ENCODE measurements at regions not wholly inside any gene's neighbourhood (a gene's known extent, or its start where the extent isn't known, plus 50 kb on each side); places are given as distances from the start of the nearest gene placed in this dataset.

GRCh38 chr2:176392249-176392648 is 123.0 kb downstream of the MTX2 start:
- DNase-seq (ENCODE audit: low spot score), result no peak
- Histone ChIP-seq H3K9me3 (ENCODE audit: low read depth) (no peaks in the 10 kb centered on the region), H3K79me2 (no peaks in the 10 kb centered on the region), H3K27me3 (no peaks in the 10 kb centered on the region), H3K9me2 (replicated peaks; ENCODE audit: insufficient read depth) (no peaks in the 10 kb centered on the region), H3K4me3 (no peak overlapping the region), H4K20me1 (ENCODE audit: insufficient read depth, poor library complexity, severe bottlenecking) (no peaks in the 10 kb centered on the region), H2AFZ (no peak overlapping the region), H3K4me1 (ENCODE audit: insufficient read depth) (no peaks in the 10 kb centered on the region), H3K27ac (no peak overlapping the region), H3K36me3 (replicated peaks; ENCODE audit: insufficient read depth, low read depth) (no peaks in the 10 kb centered on the region), H3K4me2 (no peak overlapping the region)
- TF ChIP-seq, protein P1, sequence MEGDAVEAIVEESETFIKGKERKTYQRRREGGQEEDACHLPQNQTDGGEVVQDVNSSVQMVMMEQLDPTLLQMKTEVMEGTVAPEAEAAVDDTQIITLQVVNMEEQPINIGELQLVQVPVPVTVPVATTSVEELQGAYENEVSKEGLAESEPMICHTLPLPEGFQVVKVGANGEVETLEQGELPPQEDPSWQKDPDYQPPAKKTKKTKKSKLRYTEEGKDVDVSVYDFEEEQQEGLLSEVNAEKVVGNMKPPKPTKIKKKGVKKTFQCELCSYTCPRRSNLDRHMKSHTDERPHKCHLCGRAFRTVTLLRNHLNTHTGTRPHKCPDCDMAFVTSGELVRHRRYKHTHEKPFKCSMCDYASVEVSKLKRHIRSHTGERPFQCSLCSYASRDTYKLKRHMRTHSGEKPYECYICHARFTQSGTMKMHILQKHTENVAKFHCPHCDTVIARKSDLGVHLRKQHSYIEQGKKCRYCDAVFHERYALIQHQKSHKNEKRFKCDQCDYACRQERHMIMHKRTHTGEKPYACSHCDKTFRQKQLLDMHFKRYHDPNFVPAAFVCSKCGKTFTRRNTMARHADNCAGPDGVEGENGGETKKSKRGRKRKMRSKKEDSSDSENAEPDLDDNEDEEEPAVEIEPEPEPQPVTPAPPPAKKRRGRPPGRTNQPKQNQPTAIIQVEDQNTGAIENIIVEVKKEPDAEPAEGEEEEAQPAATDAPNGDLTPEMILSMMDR (IDR thresholded peaks at IDR 0.05; ENCODE audit: poor library complexity), result no peak
- no peak for TF ChIP-seq EZH2 (IDR thresholded peaks at IDR 0.05; ENCODE audit: borderline replicate concordance)
- TF ChIP-seq EZH2phosphoT487 (IDR thresholded peaks at IDR 0.05; ENCODE audit: low read depth, severe bottlenecking, unreplicated experiment), result no peak
- WGBS (ENCODE audit: low lambda C conversion rate, missing lambda C conversion rate), result 73% methylated on average over 6 of the region's 6 CpGs

DNA sequence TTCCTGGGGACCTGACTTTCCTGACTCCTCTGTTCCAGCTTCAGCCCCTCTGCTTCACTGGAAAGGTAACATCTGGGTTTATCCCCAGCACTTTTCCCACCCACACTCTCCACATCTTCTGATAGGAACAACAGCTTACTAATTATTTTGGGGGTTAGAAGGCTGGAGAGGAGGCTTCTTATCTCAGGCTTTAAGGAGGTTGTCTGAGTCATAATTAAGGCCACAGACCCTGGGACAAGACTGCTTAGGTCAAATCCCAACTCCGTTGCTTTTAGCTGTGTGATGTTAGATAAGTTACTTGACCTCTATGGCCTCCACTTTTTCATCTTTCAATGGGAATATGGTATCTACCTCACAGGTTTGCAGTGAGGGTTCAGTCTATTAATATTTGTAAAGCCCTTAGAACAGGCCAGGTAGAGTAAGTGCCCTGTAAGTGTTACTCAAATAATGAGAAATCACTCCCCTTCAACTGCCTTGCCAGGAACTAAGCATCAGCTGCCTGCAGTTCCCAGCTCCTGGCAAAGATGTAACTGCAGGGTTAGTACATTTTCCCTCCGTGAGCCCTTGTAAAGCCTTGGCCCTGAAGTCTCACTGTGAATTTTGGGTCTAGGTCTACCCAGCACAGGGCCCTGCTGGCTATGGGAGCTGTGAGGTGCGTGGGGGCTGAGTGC is 123.6 kb downstream of the MTX2 start:
- Histone ChIP-seq H3K9me2 (replicated peaks; ENCODE audit: insufficient read depth) (no peaks in the 10 kb centered on the region), H3K9me3 (ENCODE audit: low read depth) (no peaks in the 10 kb centered on the region), H3K4me3 (no peak overlapping the region), H3K4me2 (no peak overlapping the region), H2AFZ (no peak overlapping the region), H3K27me3 (no peaks in the 10 kb centered on the region), H3K36me3 (replicated peaks; ENCODE audit: insufficient read depth, low read depth) (no peaks in the 10 kb centered on the region), H3K27ac (no peak overlapping the region), H4K20me1 (ENCODE audit: insufficient read depth, poor library complexity, severe bottlenecking) (no peaks in the 10 kb centered on the region), H3K79me2 (no peaks in the 10 kb centered on the region), H3K4me1 (ENCODE audit: insufficient read depth) (no peaks in the 10 kb centered on the region)
- DNase-seq (ENCODE audit: low spot score), result no peak
- 83% methylated on average over 3 of the region's 3 CpGs for WGBS (ENCODE audit: low lambda C conversion rate, missing lambda C conversion rate)
- TF ChIP-seq EZH2phosphoT487 (IDR thresholded peaks at IDR 0.05; ENCODE audit: low read depth, severe bottlenecking, unreplicated experiment), result no peak
- TF ChIP-seq, protein P1 (IDR thresholded peaks at IDR 0.05; ENCODE audit: poor library complexity), result no peak

- no peak for TF ChIP-seq EZH2phosphoT487 (IDR thresholded peaks at IDR 0.05; ENCODE audit: low read depth, severe bottlenecking, unreplicated experiment)
- TF ChIP-seq, protein P1 (IDR thresholded peaks at IDR 0.05; ENCODE audit: poor library complexity), result no peak
- no peak for TF ChIP-seq EZH2 (IDR thresholded peaks at IDR 0.05; ENCODE audit: borderline replicate concordance)
- DNase-seq (ENCODE audit: low spot score), result peak; percentile 2
- WGBS (ENCODE audit: low lambda C conversion rate, missing lambda C conversion rate), result 74% methylated on average over 3 of the region's 3 CpGs
- Histone ChIP-seq H4K20me1 (ENCODE audit: insufficient read depth, poor library complexity, severe bottlenecking) (no peaks in the 10 kb centered on the region), H3K4me1 (ENCODE audit: insufficient read depth) (no peaks in the 10 kb centered on the region), H2AFZ (no peak overlapping the region), H3K4me2 (no peak overlapping the region), H3K27ac (no peak overlapping the region), H3K27me3 (no peaks in the 10 kb centered on the region), H3K9me2 (replicated peaks; ENCODE audit: insufficient read depth) (no peaks in the 10 kb centered on the region), H3K9me3 (ENCODE audit: low read depth) (no peaks in the 10 kb centered on the region), H3K4me3 (no peak overlapping the region), H3K79me2 (no peaks in the 10 kb centered on the region), H3K36me3 (replicated peaks; ENCODE audit: insufficient read depth, low read depth) (no peaks in the 10 kb centered on the region)
These were observed 126.1 kb downstream of the MTX2 start for GRCh38 chr2:176395273-176395854.
